ENCODE measurements at regions not wholly inside any gene's neighbourhood (a gene's known extent, or its start where the extent isn't known, plus 50 kb on each side); places are given as distances from the start of the nearest gene placed in this dataset.

DNA sequence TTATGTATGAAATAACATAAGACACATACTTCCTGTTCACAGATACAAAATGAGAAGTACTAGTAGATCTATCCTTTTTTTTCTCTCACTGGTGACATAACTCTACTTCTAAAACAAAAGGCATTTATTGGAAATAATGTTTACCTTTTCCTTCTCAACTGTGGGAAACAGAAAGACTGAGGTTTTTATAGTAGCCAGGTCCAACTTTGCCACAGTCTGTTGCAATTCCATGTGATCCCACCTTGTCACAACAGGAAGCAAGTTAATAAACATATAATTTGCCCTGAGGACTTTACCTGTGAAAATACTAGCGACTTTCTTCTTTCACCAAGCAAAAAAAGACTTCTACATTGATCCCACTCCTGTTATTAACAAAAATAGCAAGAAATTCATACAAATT is 475.8 kb downstream of the PDGFC start:
- DNase-seq (ENCODE audit: low read depth, low spot score) = no peak
- in situ Hi-C loops (cut with HindIII; ENCODE audit: low pct_unique_long_range_greater_than_20kb, low sequenced_read_pairs) = no loop called here

DNA sequence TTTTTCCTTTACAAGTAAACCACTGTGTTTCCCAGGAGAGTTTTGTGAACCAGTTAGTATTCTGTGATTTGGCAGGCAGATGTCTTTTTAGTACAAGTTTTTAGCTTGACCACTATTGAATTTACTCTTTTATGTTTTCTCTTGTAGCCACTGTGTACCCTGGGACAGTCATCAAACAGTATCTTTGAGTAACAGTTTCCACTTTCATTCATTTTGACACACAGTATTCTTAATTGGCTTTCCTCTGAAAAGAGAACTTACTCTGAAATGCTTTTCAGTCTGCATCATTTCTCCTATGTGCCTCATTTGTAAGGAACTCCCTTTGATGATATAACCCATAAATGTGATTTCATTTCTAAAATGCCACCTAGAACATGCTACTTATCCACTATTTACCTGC is 476.5 kb downstream of the PDGFC start:
- in situ Hi-C loops (cut with HindIII; ENCODE audit: low pct_unique_long_range_greater_than_20kb, low sequenced_read_pairs) = no loop called here
- DNase-seq (ENCODE audit: low read depth, low spot score) = no peak

DNA sequence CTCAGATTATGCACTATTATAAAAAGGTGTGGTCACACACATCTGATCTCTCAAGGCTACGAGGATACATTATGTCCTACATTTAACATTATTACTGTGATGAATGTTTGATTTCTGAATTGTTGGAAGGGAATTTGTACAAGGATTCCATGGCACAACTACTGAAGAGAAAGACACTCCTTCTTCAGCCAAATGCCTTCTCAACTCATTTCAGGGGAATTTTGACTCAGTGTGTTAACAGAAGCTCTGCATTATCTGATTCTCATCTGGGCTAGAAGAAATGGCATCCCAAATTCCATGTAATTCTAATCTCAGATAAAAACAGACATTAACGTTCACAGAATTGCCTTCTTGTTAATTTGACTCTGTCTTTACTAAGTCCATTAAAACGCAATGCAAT is 477.7 kb downstream of the PDGFC start:
- in situ Hi-C loops (cut with HindIII; ENCODE audit: low pct_unique_long_range_greater_than_20kb, low sequenced_read_pairs) = no loop called here
- no peak for DNase-seq (ENCODE audit: low read depth, low spot score)

DNA sequence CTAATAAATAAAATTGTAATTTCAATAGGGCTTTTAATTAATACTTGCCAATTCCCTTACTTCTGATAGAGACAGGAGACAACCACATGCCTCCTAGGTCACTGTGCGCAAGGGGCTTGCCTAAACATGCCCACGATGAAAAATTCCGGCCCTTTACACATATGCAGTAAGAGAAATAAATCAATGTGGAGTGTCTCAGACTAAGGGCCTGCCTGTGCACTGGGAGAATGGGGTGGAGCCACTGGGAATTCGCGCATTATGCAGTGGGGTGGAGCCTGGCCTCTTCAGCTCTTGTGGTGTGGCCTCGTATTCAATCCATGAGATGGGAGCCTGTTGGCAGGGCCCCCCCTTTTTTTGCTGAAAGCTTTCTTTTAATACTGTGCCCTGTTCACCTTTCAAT is 484.5 kb downstream of the PDGFC start:
- in situ Hi-C loops (cut with HindIII; ENCODE audit: low pct_unique_long_range_greater_than_20kb, low sequenced_read_pairs) = no loop called here
- no peak for DNase-seq (ENCODE audit: low read depth, low spot score)

DNA sequence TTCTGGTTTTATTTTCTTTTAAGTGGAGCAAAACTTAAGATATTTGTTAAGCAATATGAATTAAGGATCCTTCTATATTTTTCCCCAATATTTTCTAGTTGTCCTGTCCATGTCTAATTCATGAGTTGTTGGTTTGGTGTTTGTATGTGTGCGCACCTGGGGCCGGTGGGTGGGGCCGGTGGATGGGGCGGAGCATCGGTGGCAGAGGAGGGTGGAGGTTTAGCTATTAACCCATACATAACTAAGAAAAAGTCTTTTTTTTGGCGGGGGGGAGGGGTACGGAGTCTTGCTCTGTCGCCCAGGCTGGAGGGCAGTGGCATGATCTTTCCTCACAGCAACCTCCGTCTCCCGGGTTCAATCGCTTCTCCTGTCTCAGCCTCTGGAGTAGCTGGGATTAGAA is 489.8 kb downstream of the PDGFC start:
- in situ Hi-C loops (cut with HindIII; ENCODE audit: low pct_unique_long_range_greater_than_20kb, low sequenced_read_pairs) = no loop called here
- DNase-seq (ENCODE audit: low read depth, low spot score) = no peak

DNA sequence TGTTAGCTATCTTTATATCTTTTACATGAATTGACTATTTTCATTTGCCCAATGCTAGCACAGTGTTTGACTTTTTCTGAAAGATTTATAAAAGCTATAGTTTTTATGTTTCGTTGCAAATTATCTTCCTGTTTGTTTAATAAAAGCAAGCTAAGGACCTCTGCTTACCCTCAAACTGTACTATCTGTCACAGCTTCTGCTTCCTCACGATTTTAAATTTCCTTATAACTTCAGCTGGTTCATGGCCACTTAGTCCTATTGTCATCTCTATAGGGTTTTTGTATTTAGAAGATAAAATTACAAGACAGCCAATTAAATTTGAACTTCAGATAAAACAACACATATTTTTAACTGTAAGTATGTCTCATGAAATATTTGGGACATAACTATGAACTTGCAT is 494.0 kb downstream of the PDGFC start:
- no peak for DNase-seq (ENCODE audit: low read depth, low spot score)
- in situ Hi-C loops (cut with HindIII; ENCODE audit: low pct_unique_long_range_greater_than_20kb, low sequenced_read_pairs) = no loop called here

DNA sequence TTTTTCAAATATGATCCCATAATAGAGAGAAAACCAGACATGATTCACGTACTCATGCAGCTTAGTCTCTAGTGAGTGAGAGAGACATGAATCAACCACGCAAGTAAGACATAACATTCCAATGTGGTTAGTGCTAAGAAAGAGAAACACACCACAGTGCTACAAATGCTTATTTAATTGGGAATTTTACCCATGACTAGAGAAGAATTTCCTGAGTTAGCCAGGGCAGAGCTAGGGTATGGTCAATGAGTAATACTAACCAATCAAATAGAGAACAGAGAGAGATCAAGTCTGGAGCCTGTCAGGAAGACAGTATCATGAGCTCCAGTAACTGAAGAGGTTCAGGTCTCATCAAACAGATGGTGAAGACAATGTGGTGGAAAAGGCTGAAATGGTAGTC is 495.2 kb downstream of the PDGFC start:
- in situ Hi-C loops (cut with HindIII; ENCODE audit: low pct_unique_long_range_greater_than_20kb, low sequenced_read_pairs) = no loop called here
- DNase-seq (ENCODE audit: low read depth, low spot score) = peak; percentile 4

DNA sequence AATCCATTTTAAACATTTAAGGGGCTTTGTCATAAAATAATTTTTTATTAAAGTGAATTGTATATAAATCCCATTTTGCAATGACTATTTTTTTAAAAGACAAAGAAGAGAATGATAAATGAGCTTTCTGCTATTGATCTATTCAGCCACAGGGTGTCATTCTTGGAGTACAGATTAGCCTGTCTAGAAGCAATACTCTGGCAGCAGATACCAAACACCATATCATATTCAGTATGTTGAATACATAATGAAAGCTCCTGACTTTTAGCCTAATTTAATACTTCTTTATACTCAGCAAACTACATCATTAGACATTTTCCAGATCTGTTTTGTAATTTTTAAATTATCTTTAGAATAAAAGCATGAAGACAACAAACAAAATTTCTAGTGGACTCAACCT is 496.3 kb downstream of the PDGFC start:
- in situ Hi-C loops (cut with HindIII; ENCODE audit: low pct_unique_long_range_greater_than_20kb, low sequenced_read_pairs) = no loop called here
- peak; percentile 55 for DNase-seq (ENCODE audit: low read depth, low spot score)

DNA sequence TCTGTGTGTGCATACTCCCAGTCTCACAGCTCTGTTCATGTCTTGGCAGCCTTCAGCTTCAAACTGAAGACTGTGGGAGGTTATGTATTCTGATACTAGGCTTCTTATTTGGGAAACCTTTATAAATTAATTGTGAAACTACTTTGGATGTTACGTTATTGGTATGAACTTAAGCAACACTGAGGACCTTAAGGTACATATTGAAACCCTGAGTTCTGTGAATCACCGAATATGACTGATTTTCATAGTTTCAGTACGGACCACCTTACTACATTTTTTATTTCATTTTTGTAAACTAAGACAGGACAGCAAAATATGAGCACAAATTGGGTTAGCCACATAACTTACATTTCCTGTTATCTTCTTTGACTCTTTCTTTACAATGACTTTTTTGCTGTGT is 498.4 kb downstream of the PDGFC start:
- in situ Hi-C loops (cut with HindIII; ENCODE audit: low pct_unique_long_range_greater_than_20kb, low sequenced_read_pairs) = no loop called here
- DNase-seq (ENCODE audit: low read depth, low spot score) = no peak

DNA sequence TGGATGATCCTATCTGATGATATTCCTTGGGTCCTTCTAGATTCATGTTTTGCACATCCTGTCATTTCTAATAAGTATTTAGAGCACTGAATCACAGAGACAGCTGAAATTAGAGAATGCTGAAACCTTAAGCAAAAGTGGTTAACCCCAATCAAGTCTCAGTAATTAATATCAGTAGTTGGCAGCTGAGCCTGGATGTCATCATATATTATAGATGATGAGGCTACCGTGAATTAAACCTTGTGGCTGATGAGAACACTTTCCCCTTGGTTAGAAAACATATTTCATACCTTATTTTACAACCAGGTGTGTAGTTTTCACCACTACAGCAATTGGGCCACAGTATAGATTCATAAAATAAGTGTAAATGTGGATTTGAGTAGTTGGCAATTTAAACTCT is 499.0 kb downstream of the PDGFC start:
- in situ Hi-C loops (cut with HindIII; ENCODE audit: low pct_unique_long_range_greater_than_20kb, low sequenced_read_pairs) = no loop called here
- no peak for DNase-seq (ENCODE audit: low read depth, low spot score)

DNA sequence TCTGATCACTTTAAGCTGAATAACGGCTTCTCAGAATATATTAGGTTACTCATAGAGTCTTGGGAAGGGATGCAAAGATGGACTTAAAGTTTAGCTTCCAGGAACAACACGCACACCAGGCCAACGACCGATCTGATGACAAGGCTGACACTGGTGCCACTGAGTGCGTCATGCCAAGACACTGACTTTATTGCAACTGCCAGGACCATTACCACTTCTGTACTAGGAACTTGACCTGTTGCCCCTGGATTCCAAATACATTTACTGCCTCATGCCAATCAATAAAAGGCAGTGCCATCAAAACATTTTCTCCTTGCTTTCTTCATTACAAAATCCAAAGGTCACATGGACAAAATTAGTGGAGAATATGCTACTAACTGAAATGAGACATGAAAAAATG is 505.9 kb upstream of the CTSO start:
- in situ Hi-C loops (cut with HindIII; ENCODE audit: low pct_unique_long_range_greater_than_20kb, low sequenced_read_pairs) = no loop called here
- no peak for DNase-seq (ENCODE audit: low read depth, low spot score)

DNA sequence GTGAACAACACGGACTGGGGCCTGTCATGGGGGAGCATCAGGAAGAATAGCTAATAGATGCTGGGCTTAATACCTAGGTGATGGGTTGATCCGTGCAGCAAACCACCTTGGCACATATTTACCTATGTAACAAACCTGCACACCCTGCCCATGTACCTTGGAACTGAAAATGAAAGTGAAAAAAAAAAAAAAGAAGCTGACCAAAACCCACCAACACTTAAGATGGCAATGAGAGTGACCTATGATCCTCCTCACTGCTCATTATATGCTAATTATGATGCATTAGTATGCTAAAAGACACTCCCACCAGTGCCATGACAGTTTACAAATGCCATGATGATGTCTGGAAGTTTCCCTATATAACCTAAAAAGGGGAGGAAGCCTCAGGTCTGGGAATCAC is 503.2 kb upstream of the CTSO start:
- in situ Hi-C loops (cut with HindIII; ENCODE audit: low pct_unique_long_range_greater_than_20kb, low sequenced_read_pairs) = no loop called here
- DNase-seq (ENCODE audit: low read depth, low spot score) = no peak

DNA sequence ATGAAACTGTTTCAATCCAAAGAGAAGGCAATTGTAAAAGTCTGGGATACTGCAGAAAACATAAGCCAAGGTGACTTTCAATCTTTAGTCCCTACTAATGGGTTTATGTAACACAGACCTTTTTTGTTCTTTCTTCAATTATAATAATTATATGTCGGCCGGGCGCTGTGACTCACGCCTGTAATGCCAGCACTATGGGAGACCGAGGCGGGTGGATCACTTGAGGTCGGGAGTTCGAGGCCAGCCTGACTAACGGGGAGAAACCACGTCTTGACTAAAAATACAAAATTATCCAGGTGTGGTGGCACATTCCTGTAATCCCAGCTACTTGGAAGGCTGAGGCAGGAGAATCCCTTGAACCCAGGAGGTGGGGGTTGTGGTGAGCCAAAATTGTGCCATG is 489.8 kb upstream of the CTSO start:
- no peak for DNase-seq (ENCODE audit: low read depth, low spot score)
- in situ Hi-C loops (cut with HindIII; ENCODE audit: low pct_unique_long_range_greater_than_20kb, low sequenced_read_pairs) = no loop called here

DNA sequence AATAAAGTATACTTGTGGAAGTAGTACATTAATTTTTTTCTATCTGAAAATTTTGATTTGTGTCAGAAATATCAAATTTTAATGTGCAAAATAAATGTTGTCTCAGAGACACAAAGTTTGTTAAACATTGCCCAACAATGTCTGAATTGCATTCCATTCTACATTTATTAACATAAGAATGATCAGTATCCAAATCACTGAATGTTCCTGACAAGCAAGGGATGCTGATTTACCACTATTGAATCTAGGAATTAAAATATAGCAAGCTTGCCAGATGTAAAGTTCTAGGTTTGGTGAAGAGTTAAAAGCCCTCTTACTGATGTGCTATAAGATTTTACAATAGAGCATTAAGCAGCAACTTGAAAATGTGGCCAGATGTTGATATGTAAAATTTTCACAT is 489.2 kb upstream of the CTSO start:
- in situ Hi-C loops (cut with HindIII; ENCODE audit: low pct_unique_long_range_greater_than_20kb, low sequenced_read_pairs) = no loop called here
- DNase-seq (ENCODE audit: low read depth, low spot score) = no peak

DNA sequence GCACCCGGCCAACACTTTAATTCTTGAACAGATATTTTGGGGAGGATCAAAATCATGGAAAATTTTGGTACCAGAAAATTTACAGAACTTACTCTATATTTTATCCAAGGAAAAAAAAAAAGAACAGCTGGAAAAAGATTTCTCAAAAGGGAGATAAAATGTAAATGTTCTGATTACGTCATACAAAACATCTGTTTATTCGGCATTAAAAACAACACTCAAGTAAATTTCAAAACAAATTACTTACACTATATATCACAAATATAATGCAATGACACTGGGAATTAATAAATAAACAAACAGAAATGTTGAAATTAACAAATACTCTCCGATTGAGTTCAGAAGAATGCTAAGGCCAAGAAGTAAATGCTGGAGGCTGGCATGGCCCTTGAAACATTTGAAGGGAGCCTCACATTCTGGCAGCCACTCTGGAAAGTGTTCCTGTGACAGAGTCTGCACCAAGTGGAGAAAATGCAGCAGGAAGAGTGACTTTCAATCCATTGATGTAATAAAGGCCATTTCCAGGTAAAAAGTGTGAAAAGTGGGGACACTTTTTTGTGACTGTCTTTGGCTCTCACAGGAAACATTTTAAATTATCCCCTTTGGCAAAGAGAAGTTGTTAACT is 486.0 kb upstream of the CTSO start:
- no peak for DNase-seq (ENCODE audit: low read depth, low spot score)
- in situ Hi-C loops (cut with HindIII; ENCODE audit: low pct_unique_long_range_greater_than_20kb, low sequenced_read_pairs) = no loop called here

DNA sequence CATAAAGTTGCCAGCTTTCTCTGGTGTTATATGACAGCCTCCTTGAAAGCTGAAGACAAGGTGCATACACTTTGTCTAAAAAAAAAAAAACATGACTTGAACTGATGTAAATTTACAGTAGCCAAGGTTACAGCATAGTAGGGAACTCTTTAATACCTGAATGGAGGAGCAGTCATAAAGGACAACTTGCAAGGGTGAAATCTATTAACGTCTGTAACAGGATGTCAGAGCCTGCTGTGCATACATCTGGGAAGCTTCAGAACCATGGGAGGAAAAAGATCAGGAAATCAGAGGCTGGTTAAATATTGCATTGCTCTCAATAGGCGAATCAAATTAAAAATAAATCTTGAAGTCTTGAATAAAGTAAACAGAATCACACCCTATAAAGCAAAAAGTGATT is 484.0 kb upstream of the CTSO start:
- DNase-seq (ENCODE audit: low read depth, low spot score) = no peak
- in situ Hi-C loops (cut with HindIII; ENCODE audit: low pct_unique_long_range_greater_than_20kb, low sequenced_read_pairs) = no loop called here

DNA sequence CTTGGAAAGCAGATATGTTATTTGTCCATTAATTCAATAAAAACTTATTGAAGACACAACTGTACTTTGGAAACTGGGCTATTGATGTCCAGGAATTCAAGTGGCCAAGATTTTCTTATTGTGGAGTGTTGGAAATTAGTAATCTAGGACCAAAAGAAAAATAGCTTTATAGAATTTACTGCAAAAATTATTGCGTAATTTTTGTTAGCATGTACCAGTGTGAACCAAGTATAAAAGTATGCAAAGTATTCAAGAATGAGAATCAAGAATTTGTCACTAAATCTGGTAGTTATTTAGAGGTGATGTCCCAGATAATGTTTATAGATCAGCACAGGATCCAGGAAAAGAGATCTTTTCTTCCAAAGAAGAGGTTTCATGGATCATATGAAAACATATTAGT is 468.9 kb upstream of the CTSO start:
- DNase-seq (ENCODE audit: low read depth, low spot score) = no peak
- in situ Hi-C loops (cut with HindIII; ENCODE audit: low pct_unique_long_range_greater_than_20kb, low sequenced_read_pairs) = no loop called here

DNA sequence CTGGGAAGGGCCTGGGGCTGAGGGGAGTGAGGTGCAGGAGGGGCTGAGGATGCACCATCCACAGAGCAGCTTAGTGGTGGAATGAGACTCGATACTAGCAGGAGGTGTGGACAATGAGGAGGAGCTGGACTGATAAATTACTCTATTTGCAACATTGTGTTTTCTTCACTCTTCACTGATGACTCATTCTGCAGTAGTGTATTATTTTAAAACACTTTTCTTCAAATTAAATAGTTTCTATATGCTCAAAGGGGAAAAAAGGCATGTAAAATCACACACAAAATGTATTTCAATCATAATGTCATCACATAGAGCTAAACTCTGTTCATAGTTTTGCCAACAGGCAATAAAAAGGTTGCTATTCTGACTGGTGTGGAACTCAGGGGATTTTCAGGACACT is 467.0 kb upstream of the CTSO start:
- in situ Hi-C loops (cut with HindIII; ENCODE audit: low pct_unique_long_range_greater_than_20kb, low sequenced_read_pairs) = no loop called here

DNA sequence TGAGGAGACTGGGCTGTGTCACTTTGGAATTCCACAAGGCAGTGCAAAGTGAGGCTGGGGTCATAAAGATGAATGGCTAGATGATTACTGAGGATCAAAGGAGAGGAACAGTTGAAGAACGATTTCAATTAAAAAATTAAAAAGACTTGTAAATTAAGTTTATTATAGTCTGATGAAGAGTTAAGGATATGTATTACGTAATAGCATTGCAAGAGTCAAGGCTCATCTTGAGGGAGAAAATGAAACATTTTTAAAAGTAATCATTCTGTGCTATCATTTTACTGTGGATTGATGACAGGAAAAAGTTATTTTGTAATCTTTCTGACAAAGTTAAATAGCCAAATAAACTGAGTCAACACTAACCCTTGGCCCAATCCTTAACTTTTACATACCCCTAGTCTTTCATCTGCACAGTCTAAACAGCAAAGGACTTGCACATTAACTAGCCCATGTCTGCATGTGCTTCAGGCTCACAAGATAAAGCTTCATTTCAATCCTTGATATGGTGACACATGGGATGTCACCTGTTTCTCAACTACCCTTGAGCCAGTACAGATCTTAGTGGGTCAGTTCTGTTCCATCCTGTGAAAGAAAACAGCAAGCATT is 465.5 kb upstream of the CTSO start:
- in situ Hi-C loops (cut with HindIII; ENCODE audit: low pct_unique_long_range_greater_than_20kb, low sequenced_read_pairs) = no loop called here
- DNase-seq (ENCODE audit: low read depth, low spot score) = no peak

More for the DNA sequence above, 467.0 kb upstream of the CTSO start:
- DNase-seq (ENCODE audit: low read depth, low spot score) = no peak

DNA sequence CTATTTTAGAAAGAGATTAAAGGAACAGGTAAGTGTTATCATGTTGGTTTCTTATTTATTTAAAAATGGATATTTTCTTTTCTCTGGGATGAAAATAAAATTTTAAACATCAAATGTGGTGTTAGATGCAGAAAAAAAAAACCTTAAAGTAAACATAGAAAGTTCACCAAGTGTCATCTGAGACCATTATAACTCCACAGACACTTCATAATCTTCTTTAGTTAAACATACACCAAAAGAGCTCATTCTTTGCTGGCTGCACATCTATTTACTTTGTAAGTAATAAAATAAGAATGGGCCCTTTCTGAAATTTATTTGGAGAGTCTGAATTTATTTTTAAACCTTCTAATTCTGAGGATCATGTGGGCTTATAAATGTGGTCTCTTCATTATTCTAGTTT is 460.7 kb upstream of the CTSO start:
- in situ Hi-C loops (cut with HindIII; ENCODE audit: low pct_unique_long_range_greater_than_20kb, low sequenced_read_pairs) = no loop called here
- no peak for DNase-seq (ENCODE audit: low read depth, low spot score)
